SK-N-MC (cell line): ENCODE measurements at regions not wholly inside any gene's neighbourhood (a gene's known extent, or its start where the extent isn't known, plus 50 kb on each side); places are given as distances from the start of the nearest gene placed in this dataset.

ENCODE experiments used
- EZH2 ChIP-seq: fragments of 200-600 bp; sonication (generic); IDR thresholded peaks from one replicate; pipeline ENCODE4 v1.6.1; 2017; ENCODE audit warnings: antibody characterized with exemption
- FOXP2 ChIP-seq: optimal IDR thresholded peaks from 2 replicates; pipeline ENCODE3; 2011; ENCODE audit warnings: mild to moderate bottlenecking, moderate library complexity; ENCODE audit not compliant: insufficient read depth; ENCODE audit errors: extremely low read length, control extremely low read depth
- POLR2AphosphoS5 ChIP-seq: IDR thresholded peaks from 2 replicates; pipeline ENCODE4 v1.6.1; 2012; ENCODE audit warnings: mild to moderate bottlenecking, low read depth, low read length, borderline replicate concordance

DNA sequence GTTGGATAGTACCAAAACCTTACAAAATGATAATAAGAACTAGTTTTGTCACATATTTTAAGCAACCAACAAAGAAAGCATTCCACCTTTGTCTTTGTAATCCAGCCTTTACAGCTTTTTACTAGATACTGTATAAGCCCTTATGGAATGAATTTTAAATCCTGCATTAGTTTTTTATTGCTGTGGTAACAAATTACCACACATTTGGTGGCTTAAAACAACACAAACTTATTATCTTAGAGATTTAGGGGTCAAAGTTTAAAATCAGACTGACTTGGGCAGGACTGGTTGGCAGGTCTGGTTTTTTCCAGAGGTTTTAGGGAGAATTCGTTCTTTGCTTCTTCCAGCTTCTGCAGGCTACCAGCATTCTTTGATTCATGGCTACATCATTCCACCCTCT, 108.5 kb upstream of the NLGN1 start:
- no peak for TF ChIP-seq POLR2AphosphoS5
- TF ChIP-seq EZH2: no peak
- no peak for TF ChIP-seq FOXP2
